Activated CD4-positive, alpha-beta memory T cell treated with anti-CD3 and anti-CD28 coated beads, Interleukin-2, amount 10 ng/mL, durations not matched to agents 7 days and 5 days (primary cell): ENCODE measurements at regions not wholly inside any gene's neighbourhood (a gene's known extent, or its start where the extent isn't known, plus 50 kb on each side); places are given as distances from the start of the nearest gene placed in this dataset.
"Not testable (repeated sequence)": the region's sequence is repeated elsewhere in the genome, so short reads cannot be mapped to it uniquely, and the experiment has no call there.

ENCODE experiments used
- CTCF ChIA-PET: fragments of 350-600 bp; sonication (Branson Sonifier 250); formaldehyde crosslinking; loops from one replicate; lab custom pipeline; 2021; ENCODE audit warnings: antibody characterized with exemption, inconsistent platforms; lab: Charles Lee
- POLR2A ChIA-PET: fragments of 350-600 bp; sonication (Branson Sonifier 250); formaldehyde crosslinking; loops from one replicate; lab custom pipeline; 2021; ENCODE audit warnings: antibody characterized with exemption; lab: Charles Lee
- DNase-seq: peaks from one replicate; pipeline ENCODE4 v3.0.0-alpha.2; 2020
- H3K27ac Mint-ChIP-seq: one replicate; pipeline ENCODE4 v1.8.0; 2021; ENCODE audit warnings: mild to moderate bottlenecking, mixed read lengths
- H3K27me3 Mint-ChIP-seq: one replicate; pipeline ENCODE4 v1.8.0; 2021; ENCODE audit warnings: mixed read lengths
- H3K36me3 Mint-ChIP-seq: one replicate; pipeline ENCODE4 v1.8.0; 2021; ENCODE audit warnings: low read depth, mixed read lengths
- H3K4me1 Mint-ChIP-seq: one replicate; pipeline ENCODE4 v1.8.0; 2021; ENCODE audit warnings: mixed read lengths
- H3K4me3 Mint-ChIP-seq: one replicate; pipeline ENCODE4 v1.8.0; 2021; ENCODE audit warnings: mild to moderate bottlenecking, mixed read lengths
- H3K9me3 Mint-ChIP-seq: one replicate; pipeline ENCODE4 v1.8.0; 2021; ENCODE audit warnings: mixed read lengths

DNA sequence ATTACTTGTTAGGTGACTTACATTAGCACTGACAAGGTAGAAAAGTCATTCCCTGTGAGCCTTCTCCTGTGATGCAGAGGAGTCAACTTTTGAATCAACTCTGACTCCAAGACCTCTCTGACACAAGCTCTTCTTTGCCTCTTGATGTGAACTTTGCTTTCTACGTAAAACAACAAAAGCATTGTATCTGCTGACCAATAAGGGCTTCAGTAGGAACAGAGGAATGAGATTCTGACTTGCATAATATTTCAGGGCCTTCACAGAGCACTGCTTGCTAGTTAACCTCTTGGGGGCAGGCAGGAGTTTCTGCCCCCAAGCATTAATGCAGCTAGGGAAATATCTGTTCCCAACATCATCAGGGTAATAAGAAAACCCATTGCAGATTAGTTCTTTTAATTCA lies 791.5 kb downstream of the BCL11A start:
- no peaks in the 10 kb centered on the region for H3K27me3 Mint-ChIP-seq
- H3K4me3 Mint-ChIP-seq: no peak overlapping the region
- H3K36me3 Mint-ChIP-seq: no peaks in the 10 kb centered on the region
- no peak overlapping the region for H3K27ac Mint-ChIP-seq
- ChIA-PET CTCF (no interaction called here), POLR2A (no interaction called here)
- no peaks in the 10 kb centered on the region for H3K4me1 Mint-ChIP-seq
- no peaks in the 10 kb centered on the region for H3K9me3 Mint-ChIP-seq
- DNase-seq: no peak

GRCh38 chr2:59756150-59756549 lies 797.3 kb downstream of the BCL11A start:
- POLR2A ChIA-PET: no interaction called here
- no peaks in the 10 kb centered on the region for H3K9me3 Mint-ChIP-seq

GRCh38 chr2:59754011-59754735 lies 799.3 kb downstream of the BCL11A start:
- no peaks in the 10 kb centered on the region for H3K36me3 Mint-ChIP-seq
- H3K4me3 Mint-ChIP-seq: no peak overlapping the region
- CTCF ChIA-PET: no interaction called here
- H3K9me3 Mint-ChIP-seq: no peaks in the 10 kb centered on the region
- POLR2A ChIA-PET: no interaction called here
- DNase-seq: no peak
- H3K4me1 Mint-ChIP-seq: no peaks in the 10 kb centered on the region
- H3K27ac Mint-ChIP-seq: no peak overlapping the region
- no peaks in the 10 kb centered on the region for H3K27me3 Mint-ChIP-seq

More at GRCh38 chr2:59756150-59756549, 797.3 kb downstream of the BCL11A start:
- H3K27ac Mint-ChIP-seq: no peak overlapping the region
- no peaks in the 10 kb centered on the region for H3K27me3 Mint-ChIP-seq
- H3K4me3 Mint-ChIP-seq: no peak overlapping the region
- CTCF ChIA-PET: interaction anchor here (0.6 kb wide), 1 partner anchor 92 kb away, joined by 3 read pairs; no protein-coding TSS in a partner anchor
- H3K36me3 Mint-ChIP-seq: no peaks in the 10 kb centered on the region
- no peak for DNase-seq
- no peaks in the 10 kb centered on the region for H3K4me1 Mint-ChIP-seq

DNA sequence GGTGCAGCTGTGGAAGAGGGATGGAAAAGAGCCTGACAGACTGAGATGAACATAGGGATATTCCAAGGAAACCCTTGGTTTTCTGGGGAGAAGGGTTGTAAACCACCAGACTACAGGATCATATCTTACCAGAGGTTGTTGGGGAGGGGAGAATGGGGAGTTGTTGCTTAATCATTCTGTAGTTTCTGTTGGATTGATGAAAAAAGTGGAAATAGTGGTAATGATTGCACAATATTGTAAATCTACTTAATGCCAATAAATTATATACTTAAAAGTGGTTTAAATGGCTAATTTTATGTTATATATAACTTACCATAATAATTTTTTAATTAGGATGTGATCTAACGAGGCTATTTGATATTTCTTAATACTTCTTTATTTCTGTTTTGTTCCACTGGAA lies 800.9 kb downstream of the BCL11A start:
- CTCF ChIA-PET: no interaction called here

DNA sequence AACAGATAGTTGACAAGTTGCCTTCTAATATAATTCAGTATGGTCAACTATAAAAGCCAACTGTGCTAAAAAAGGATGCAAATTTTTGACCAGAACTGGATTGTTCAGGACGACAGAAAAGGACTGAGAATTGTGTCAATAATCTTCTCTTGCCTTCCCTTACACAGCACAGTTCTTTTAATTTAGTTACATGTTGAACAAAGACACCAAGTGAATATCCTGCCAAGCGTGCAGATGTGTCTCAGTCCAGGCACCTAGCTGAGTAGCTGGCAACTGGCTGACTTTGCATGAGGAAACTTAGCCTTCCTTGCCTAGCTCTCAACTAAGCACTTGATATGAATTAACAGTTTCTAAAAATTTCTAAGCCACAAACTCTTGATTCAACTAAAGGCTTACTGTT lies 801.4 kb downstream of the BCL11A start:
- Mint-ChIP-seq H3K9me3 (no peaks in the 10 kb centered on the region), H3K36me3 (no peaks in the 10 kb centered on the region), H3K4me1 (no peaks in the 10 kb centered on the region), H3K27me3 (no peaks in the 10 kb centered on the region), H3K27ac (no peak overlapping the region), H3K4me3 (no peak overlapping the region)
- ChIA-PET CTCF (no interaction called here), POLR2A (no interaction called here)
- DNase-seq: no peak

More for the DNA sequence above, 800.9 kb downstream of the BCL11A start:
- H3K27me3 Mint-ChIP-seq: no peaks in the 10 kb centered on the region
- no peaks in the 10 kb centered on the region for H3K4me1 Mint-ChIP-seq
- no peak for DNase-seq
- H3K27ac Mint-ChIP-seq: no peak overlapping the region
- no peak overlapping the region for H3K4me3 Mint-ChIP-seq
- H3K9me3 Mint-ChIP-seq: no peaks in the 10 kb centered on the region
- H3K36me3 Mint-ChIP-seq: no peaks in the 10 kb centered on the region
- POLR2A ChIA-PET: no interaction called here

GRCh38 chr2:59751214-59751613 lies 802.2 kb downstream of the BCL11A start:
- H3K4me3 Mint-ChIP-seq, H3K9me3 Mint-ChIP-seq, H3K27ac Mint-ChIP-seq, CTCF ChIA-PET, H3K4me1 Mint-ChIP-seq, POLR2A ChIA-PET, H3K27me3 Mint-ChIP-seq, DNase-seq, H3K36me3 Mint-ChIP-seq: not testable (repeated sequence)

DNA sequence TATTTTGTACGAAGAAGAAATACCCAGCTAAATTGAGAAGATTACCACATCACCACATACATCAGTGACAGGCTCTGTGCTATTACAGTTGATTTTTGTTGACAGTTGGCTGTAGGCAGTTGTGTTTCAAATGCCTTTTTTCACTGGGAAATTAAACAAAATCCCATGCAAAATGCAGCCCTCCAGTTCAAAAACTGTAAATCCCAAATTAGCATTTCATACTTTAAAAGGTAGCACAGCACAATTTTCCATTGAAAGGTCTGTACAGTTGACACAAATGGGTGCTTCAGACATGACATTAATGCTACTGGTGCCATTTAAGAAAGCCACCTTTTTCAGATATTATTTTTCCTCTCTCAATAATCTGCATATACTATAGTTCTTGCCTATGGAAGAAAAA lies 807.2 kb downstream of the BCL11A start:
- no peak overlapping the region for H3K4me3 Mint-ChIP-seq
- DNase-seq: no peak
- no peaks in the 10 kb centered on the region for H3K4me1 Mint-ChIP-seq
- CTCF ChIA-PET: no interaction called here
- H3K27me3 Mint-ChIP-seq: no peaks in the 10 kb centered on the region
- POLR2A ChIA-PET: no interaction called here
- H3K27ac Mint-ChIP-seq: no peak overlapping the region
- no peaks in the 10 kb centered on the region for H3K36me3 Mint-ChIP-seq
- H3K9me3 Mint-ChIP-seq: no peaks in the 10 kb centered on the region

DNA sequence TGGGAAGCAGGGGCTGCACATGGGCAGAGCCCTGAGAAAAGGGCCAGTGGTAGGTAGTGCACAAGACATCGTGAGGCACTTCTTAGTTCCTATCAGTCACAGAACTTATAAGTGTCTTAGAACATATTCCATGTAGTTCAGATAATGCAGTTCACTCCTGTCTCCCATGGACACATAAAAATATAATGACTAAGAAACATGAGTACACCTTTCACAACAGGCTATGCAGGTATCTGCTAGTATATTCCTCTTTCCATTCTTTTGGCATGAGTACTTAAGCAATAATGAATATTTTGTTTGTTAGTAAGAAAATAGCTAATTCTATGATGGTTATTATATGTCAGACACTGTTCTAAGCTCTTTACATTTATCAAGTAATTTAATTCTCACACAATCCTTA lies 808.4 kb downstream of the BCL11A start:
- Mint-ChIP-seq H3K9me3 (no peaks in the 10 kb centered on the region), H3K27me3 (no peaks in the 10 kb centered on the region), H3K36me3 (no peaks in the 10 kb centered on the region), H3K4me1 (no peaks in the 10 kb centered on the region), H3K27ac (no peak overlapping the region), H3K4me3 (no peak overlapping the region)
- ChIA-PET CTCF (no interaction called here), POLR2A (no interaction called here)
- no peak for DNase-seq

- Mint-ChIP-seq H3K36me3 (no peaks in the 10 kb centered on the region), H3K4me3 (no peak overlapping the region), H3K9me3 (no peaks in the 10 kb centered on the region), H3K27me3 (no peaks in the 10 kb centered on the region), H3K4me1 (no peaks in the 10 kb centered on the region), H3K27ac (no peak overlapping the region)
- POLR2A ChIA-PET: no interaction called here
- CTCF ChIA-PET: no interaction called here
- no peak for DNase-seq
Measured at GRCh38 chr2:59744436-59744835, 809.0 kb downstream of the BCL11A start.

DNA sequence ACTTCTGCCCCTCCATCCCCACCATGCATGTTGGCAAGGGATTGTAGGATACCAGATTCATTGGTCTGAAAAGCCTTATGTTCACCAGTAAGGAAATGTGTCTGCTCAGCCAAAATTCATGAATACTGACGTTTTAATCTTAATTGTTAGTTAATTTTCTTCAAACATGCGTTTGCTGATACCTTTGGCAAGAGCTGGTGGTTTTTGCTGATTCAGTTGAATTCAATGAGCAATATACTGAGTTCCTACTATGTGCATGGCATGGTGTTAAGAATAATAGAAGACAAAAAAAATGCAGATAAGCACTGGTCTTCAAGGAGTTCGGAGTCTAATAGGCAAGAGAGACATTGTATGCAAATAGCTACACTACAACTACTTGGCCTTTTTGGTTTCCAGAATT lies 811.6 kb downstream of the BCL11A start:
- POLR2A ChIA-PET: no interaction called here
- no peaks in the 10 kb centered on the region for H3K27me3 Mint-ChIP-seq
- CTCF ChIA-PET: no interaction called here
- H3K4me1 Mint-ChIP-seq: no peaks in the 10 kb centered on the region
- H3K36me3 Mint-ChIP-seq: no peaks in the 10 kb centered on the region
- no peak overlapping the region for H3K4me3 Mint-ChIP-seq
- no peak overlapping the region for H3K27ac Mint-ChIP-seq
- no peaks in the 10 kb centered on the region for H3K9me3 Mint-ChIP-seq
- DNase-seq: no peak

DNA sequence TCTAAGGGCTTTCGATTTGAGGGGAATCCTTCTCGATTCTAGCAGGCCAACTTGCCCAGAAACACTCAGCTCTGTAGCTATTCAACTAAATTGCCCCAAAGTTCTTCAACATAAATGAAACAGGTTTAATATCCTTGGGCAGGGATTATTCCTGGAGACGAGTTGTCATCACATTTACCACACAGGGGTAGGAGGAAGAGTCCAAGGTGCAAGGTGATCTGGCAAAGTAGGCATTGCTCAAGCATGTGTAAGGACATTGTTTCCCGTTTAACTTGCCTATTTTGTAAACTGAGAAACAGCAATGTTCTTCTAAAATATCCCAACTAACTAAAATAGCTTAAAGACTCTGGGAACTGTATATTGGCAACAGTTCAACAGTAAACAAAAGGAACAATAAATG lies 814.3 kb downstream of the BCL11A start:
- no peaks in the 10 kb centered on the region for H3K36me3 Mint-ChIP-seq
- H3K27me3 Mint-ChIP-seq: no peaks in the 10 kb centered on the region
- ChIA-PET CTCF (no interaction called here), POLR2A (no interaction called here)
- H3K4me3 Mint-ChIP-seq: no peak overlapping the region
- H3K4me1 Mint-ChIP-seq: no peaks in the 10 kb centered on the region
- no peak overlapping the region for H3K27ac Mint-ChIP-seq
- no peaks in the 10 kb centered on the region for H3K9me3 Mint-ChIP-seq
- no peak for DNase-seq

GRCh38 chr2:59737299-59737698 lies 816.2 kb downstream of the BCL11A start:
- H3K27ac Mint-ChIP-seq: no peak overlapping the region
- no peaks in the 10 kb centered on the region for H3K9me3 Mint-ChIP-seq
- H3K27me3 Mint-ChIP-seq: no peaks in the 10 kb centered on the region
- no peaks in the 10 kb centered on the region for H3K36me3 Mint-ChIP-seq
- POLR2A ChIA-PET: no interaction called here
- DNase-seq: no peak
- no peak overlapping the region for H3K4me3 Mint-ChIP-seq
- H3K4me1 Mint-ChIP-seq: no peaks in the 10 kb centered on the region
- CTCF ChIA-PET: no interaction called here

DNA sequence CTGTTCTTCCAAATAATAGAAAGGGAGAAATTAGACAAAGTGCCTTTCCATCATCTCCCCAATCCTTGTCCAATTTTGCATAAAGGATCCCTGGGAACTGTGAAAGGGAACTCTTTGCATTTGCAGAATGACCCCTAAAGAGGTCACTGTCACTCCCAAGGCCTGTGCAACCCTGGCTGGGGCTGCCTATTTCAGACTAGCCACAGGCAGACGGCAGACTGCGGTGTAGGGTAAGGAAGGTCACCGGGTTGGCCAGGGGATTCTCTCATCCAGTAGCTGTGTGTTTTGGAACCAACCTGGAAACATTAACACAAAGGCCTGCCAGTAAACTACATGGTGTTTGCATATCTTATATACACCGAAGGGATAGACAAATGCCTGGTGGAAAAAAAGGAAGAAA lies 818.7 kb downstream of the BCL11A start:
- POLR2A ChIA-PET: no interaction called here
- no peak for DNase-seq

DNA sequence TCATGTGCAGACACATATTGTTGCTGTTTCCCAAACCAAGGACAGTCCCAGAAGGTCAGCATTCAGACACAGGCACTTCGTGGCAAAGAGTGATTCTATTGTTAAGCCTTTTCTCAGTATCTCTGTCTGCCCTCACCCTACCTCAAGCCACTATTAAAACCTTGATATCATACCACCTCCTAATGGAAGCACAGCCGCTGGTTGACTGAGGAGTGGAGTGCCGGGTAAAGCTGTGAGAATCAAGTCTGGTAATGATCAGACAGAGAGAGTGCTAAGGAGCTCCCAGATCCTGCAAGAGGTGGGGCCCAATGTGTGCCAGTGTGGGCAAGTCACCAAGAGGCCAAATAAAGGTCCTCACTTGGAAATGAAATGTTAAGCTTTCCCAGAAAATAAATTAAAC lies 819.5 kb downstream of the BCL11A start:
- Mint-ChIP-seq H3K36me3 (no peaks in the 10 kb centered on the region), H3K4me1 (no peaks in the 10 kb centered on the region), H3K27ac (no peak overlapping the region), H3K4me3 (no peak overlapping the region), H3K9me3 (no peaks in the 10 kb centered on the region), H3K27me3 (no peaks in the 10 kb centered on the region)
- ChIA-PET CTCF (no interaction called here), POLR2A (no interaction called here)
- DNase-seq: no peak

More for the DNA sequence above, 818.7 kb downstream of the BCL11A start:
- no peaks in the 10 kb centered on the region for H3K36me3 Mint-ChIP-seq
- H3K9me3 Mint-ChIP-seq: no peaks in the 10 kb centered on the region
- CTCF ChIA-PET: no interaction called here
- H3K27me3 Mint-ChIP-seq: no peaks in the 10 kb centered on the region
- H3K4me1 Mint-ChIP-seq: no peaks in the 10 kb centered on the region
- H3K4me3 Mint-ChIP-seq: no peak overlapping the region
- no peak overlapping the region for H3K27ac Mint-ChIP-seq
